PC-9 (cell line): ENCODE measurements at regions not wholly inside any gene's neighbourhood (a gene's known extent, or its start where the extent isn't known, plus 50 kb on each side); places are given as distances from the start of the nearest gene placed in this dataset.

ENCODE experiments used
- BruUV-seq: library from RNA; stranded (reverse); fragments of 400-500 nt; replicated peaks from 2 replicates; lab custom pipeline; 2021; lab: Mats Ljungman, UMichigan
- CTCF ChIA-PET: fragments of 300-600 bp; sonication (Branson Sonifier 250); formaldehyde crosslinking; loops from one replicate; lab custom pipeline; 2022; ENCODE audit warnings: antibody characterized with exemption; lab: Charles Lee
- POLR2A ChIA-PET: fragments of 300-600 bp; sonication (Branson Sonifier 250); formaldehyde crosslinking; loops from one replicate; lab custom pipeline; 2022; ENCODE audit warnings: antibody characterized with exemption; ENCODE audit not compliant: unreplicated experiment; lab: Charles Lee
- DNase-seq, 2 experiments: peaks; one replicate each; pipeline versions ENCODE4 v3.0.0 to v3.0.0-alpha.2; 2015 to 2022; ENCODE audit warnings: mixed read lengths in 1 of 2
- H2AFZ ChIP-seq: fragments of 200-600 bp; sonication (generic); 2 replicates; pipeline ENCODE4 v1.8.1; 2017; ENCODE audit warnings: antibody characterized with exemption
- H3F3A ChIP-seq: fragments of 200-600 bp; sonication (generic); 2 replicates; pipeline ENCODE4 v1.8.1; 2017; ENCODE audit warnings: antibody characterized with exemption, mild to moderate bottlenecking, low read depth; ENCODE audit not compliant: insufficient read depth
- H3K27ac ChIP-seq: fragments of 200-600 bp; sonication (generic); 2 replicates; pipeline ENCODE4 v1.6.1; 2016; ENCODE audit warnings: mixed run types
- H3K27me3 ChIP-seq: fragments of 200-600 bp; sonication (generic); 2 replicates; pipeline ENCODE4 v1.6.1; 2016; ENCODE audit warnings: low read depth, mixed run types; ENCODE audit not compliant: insufficient read depth
- H3K36me3 ChIP-seq: fragments of 200-600 bp; sonication (generic); 2 replicates; pipeline ENCODE4 v1.6.1; 2016; ENCODE audit warnings: low read depth, mixed run types
- H3K4me1 ChIP-seq: fragments of 200-600 bp; sonication (generic); replicated peaks from 2 replicates; pipeline ENCODE4 v1.6.1; 2016; ENCODE audit warnings: mixed run types; ENCODE audit not compliant: insufficient read depth
- H3K4me2 ChIP-seq: fragments of 200-600 bp; sonication (generic); 2 replicates; pipeline ENCODE4 v1.6.1; 2017; ENCODE audit warnings: mixed run types
- H3K4me3 ChIP-seq: fragments of 200-600 bp; sonication (generic); 2 replicates; pipeline ENCODE4 v1.6.1; 2016; ENCODE audit warnings: mixed run types
- H3K79me2 ChIP-seq: fragments of 200-600 bp; sonication (generic); 2 replicates; pipeline ENCODE4 v1.6.1; 2017; ENCODE audit warnings: low read depth, mixed run types
- H3K9me2 ChIP-seq: fragments of 200-600 bp; sonication (generic); 2 replicates; pipeline ENCODE4 v1.8.1; 2017; ENCODE audit warnings: mild to moderate bottlenecking; ENCODE audit not compliant: insufficient read depth
- H3K9me3 ChIP-seq: fragments of 200-600 bp; sonication (generic); 2 replicates; pipeline ENCODE4 v1.8.1; 2016; ENCODE audit warnings: low read depth; ENCODE audit not compliant: insufficient read depth
- H4K20me1 ChIP-seq: fragments of 200-600 bp; sonication (generic); 2 replicates; pipeline ENCODE4 v1.8.1; 2017; ENCODE audit not compliant: insufficient read depth
- CTCF ChIP-seq: fragments of 200-600 bp; sonication (generic); conservative IDR thresholded peaks from 2 replicates; pipeline ENCODE4 v1.6.1; 2017; ENCODE audit warnings: mixed run types, antibody characterized with exemption, mild to moderate bottlenecking, moderate library complexity
- EZH2 ChIP-seq: fragments of 200-600 bp; sonication (generic); IDR thresholded peaks from 2 replicates; pipeline ENCODE4 v1.8.0; 2017; ENCODE audit warnings: antibody characterized with exemption, low read depth
- intact Hi-C: fragments of 100-400 bp; cut with micrococcal nuclease; formaldehyde crosslinking; loops from one replicate; pipeline ENCODE4 v1.10.0; 2022; ENCODE audit not compliant: unreplicated experiment

- no peak for TF ChIP-seq CTCF
- TF ChIP-seq EZH2: no peak
- H4K20me1 ChIP-seq: no peaks in the 10 kb centered on the region
- ChIA-PET POLR2A (no interaction called here), CTCF (no interaction called here)
- H3K9me2 ChIP-seq: no peaks in the 10 kb centered on the region
- intact Hi-C loops: no loop called here
- no peak for DNase-seq
- no peaks in the 10 kb centered on the region for H3F3A ChIP-seq
- no peaks in the 10 kb centered on the region for H3K9me3 ChIP-seq
- no peak overlapping the region for H2AFZ ChIP-seq
- no peak overlapping the region for H3K4me2 ChIP-seq
- BruUV-seq: no TSS peak
- H3K79me2 ChIP-seq: no peaks in the 10 kb centered on the region
- no peaks in the 10 kb centered on the region for H3K27me3 ChIP-seq
- H3K4me3 ChIP-seq: no peak overlapping the region
- no peak overlapping the region for H3K27ac ChIP-seq
- H3K36me3 ChIP-seq: no peaks in the 10 kb centered on the region
- H3K4me1 ChIP-seq: no peaks in the 10 kb centered on the region
These were observed 144.1 kb downstream of the SH3BGRL2 start for GRCh38 chr6:79775222-79775621.

GRCh38 chr6:79764747-79765146 is 133.6 kb downstream of the SH3BGRL2 start:
- Histone ChIP-seq H3K9me3 (no peaks in the 10 kb centered on the region), H4K20me1 (no peaks in the 10 kb centered on the region), H3K27me3 (no peaks in the 10 kb centered on the region), H3K4me2 (no peak overlapping the region), H3K4me3 (no peak overlapping the region), H3K36me3 (no peaks in the 10 kb centered on the region), H3F3A (no peaks in the 10 kb centered on the region), H3K79me2 (no peaks in the 10 kb centered on the region), H3K27ac (no peak overlapping the region), H2AFZ (no peak overlapping the region), H3K9me2 (no peaks in the 10 kb centered on the region), H3K4me1 (no peaks in the 10 kb centered on the region)
- no TSS peak for BruUV-seq
- intact Hi-C loops: no loop called here
- ChIA-PET CTCF (no interaction called here), POLR2A (no interaction called here)
- no peak for TF ChIP-seq EZH2
- TF ChIP-seq CTCF: no peak
- DNase-seq: no peak

GRCh38 chr6:79763301-79763700 is 132.2 kb downstream of the SH3BGRL2 start:
- no TSS peak for BruUV-seq
- TF ChIP-seq CTCF: no peak
- no peak for TF ChIP-seq EZH2
- H2AFZ ChIP-seq: no peak overlapping the region
- intact Hi-C loops: no loop called here
- no peaks in the 10 kb centered on the region for H4K20me1 ChIP-seq
- H3K4me2 ChIP-seq: no peak overlapping the region
- H3F3A ChIP-seq: no peaks in the 10 kb centered on the region
- H3K27ac ChIP-seq: no peak overlapping the region
- no peak overlapping the region for H3K4me3 ChIP-seq
- H3K27me3 ChIP-seq: no peaks in the 10 kb centered on the region
- H3K4me1 ChIP-seq: no peaks in the 10 kb centered on the region
- no peaks in the 10 kb centered on the region for H3K9me3 ChIP-seq
- ChIA-PET POLR2A (interaction anchor here (0.7 kb wide), 1 partner anchor 473 kb away, joined by 3 read pairs; no protein-coding TSS in a partner anchor), CTCF (interaction anchor here (0.6 kb wide), 1 partner anchor 105 kb away, joined by 3 read pairs; no protein-coding TSS in a partner anchor)
- no peaks in the 10 kb centered on the region for H3K9me2 ChIP-seq
- no peak for DNase-seq
- H3K79me2 ChIP-seq: no peaks in the 10 kb centered on the region
- no peaks in the 10 kb centered on the region for H3K36me3 ChIP-seq
